DMS79 treated with DMSO at 0.1 percent for 48 hours (cell line): ENCODE measurements at regions not wholly inside any gene's neighbourhood (a gene's known extent, or its start where the extent isn't known, plus 50 kb on each side); places are given as distances from the start of the nearest gene placed in this dataset.
"Not testable (repeated sequence)": the region's sequence is repeated elsewhere in the genome, so short reads cannot be mapped to it uniquely, and the experiment has no call there.

Experiments used
- DNase-seq: peaks from one replicate; lab custom pipeline; 2025; lab: John Stamatoyannopoulos, UW

DNA sequence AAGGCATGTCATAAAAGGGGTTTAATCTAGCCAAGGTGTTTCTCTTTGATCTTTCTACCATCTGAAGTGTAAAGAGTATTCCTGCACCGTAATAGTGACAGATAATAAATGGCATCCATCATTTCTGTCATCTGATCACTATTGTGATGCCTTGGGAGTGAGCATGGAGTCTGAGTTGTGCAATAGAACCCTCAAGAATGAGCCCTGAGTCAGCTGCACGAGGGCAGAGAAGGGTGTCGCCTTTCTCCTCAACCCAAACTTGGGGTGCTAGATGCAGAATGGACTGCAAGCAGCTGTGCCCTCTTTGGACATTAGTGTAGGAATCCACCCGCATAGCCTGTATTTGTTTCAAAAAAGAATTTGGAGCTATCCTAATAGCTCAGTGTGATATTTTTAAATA lies 115.2 kb downstream of the ZNF37A start:
- no peak for DNase-seq

DNA sequence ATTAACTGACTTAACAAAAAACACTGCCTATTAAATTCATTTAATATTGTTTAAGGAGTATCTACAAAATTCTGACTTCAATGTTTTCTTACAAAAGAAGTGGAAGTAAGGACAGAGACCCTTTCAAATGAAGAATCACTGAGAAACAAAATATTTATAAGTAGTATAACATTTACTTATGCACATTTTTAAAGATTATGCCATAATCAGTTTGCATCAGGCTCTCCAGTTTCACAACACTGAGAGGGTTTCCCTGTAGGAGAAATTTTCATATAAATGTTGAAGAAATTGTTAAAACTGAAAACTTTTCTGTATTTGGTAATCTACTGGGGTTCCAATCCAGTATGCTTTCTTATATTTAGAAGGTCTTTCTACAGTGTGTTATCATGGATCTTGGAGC lies 115.6 kb downstream of the ZNF37A start:
- DNase-seq: not testable (repeated sequence)

DNA sequence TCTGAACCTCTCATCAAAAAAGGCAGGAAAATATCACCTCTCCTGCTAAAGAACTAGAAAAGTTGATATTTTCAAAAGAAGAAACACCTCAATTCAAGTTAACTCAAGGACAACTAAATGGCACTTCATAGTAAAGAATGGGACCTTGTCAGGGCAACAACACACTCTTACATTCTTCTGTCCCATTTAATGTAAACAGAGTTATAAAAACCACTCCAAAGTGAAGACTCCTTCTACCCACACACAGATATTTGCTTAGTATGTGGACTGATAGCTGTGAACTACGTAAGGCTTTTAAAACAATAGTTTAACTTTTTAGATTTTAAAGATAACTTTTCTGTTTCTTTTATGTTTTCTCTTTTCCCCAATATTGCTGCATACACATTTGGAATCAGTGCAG lies 118.3 kb downstream of the ZNF37A start:
- DNase-seq: no peak

DNA sequence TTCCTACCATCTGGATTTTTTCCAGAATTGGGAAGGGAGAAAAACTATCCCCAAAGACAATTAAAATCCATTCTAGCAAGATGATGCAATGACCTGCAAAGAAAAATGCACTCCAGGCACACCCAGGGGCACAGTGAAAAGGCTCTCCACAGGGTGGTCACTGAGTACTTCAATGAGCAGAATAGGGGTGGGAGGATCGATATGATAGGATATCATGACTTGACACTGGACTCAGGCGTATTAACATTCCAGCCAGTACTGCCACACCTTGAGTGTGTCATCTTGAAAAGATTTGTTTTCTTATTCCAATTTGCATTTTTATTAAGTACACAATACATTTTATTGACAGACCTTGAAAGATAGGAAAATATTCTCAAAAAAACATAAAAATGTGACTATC lies 132.2 kb downstream of the ZNF37A start:
- no peak for DNase-seq

DNA sequence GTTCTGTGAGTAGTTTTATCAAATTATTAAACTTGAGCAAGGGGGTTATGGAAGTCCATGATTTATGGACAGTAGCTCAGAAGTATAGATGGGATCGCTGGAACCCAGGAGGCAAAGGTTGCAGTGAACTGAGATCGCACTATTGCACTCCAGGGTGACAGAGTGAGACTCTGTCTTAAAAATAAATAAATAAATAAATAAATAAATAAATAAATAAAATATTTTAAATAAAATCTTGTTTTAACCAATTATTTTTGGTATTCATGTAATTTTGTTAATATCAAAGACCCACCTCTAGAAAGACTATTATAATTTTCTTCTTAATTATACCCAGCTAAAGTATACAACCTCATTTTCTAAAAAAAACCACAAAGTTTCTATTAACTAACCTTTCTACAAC lies 134.3 kb downstream of the ZNF37A start:
- no peak for DNase-seq

DNA sequence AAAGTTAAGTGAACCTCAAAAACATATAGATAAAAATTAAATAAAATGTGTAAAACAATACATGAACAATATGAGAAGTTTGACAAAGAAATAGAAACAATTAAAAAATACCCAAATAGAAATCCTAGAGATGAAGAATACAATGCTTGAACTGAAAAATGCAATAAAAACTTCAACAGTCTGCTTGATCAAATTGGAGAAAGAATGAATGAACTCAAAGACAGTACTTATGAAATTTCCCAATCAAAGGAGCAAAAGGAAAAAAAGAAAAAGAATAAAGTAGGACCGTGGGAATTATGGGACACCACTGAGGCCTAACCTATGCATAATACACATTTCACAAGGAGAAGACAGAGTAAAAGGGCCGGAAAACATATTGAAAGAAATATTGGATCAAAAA lies 144.3 kb downstream of the ZNF37A start:
- not testable (repeated sequence) for DNase-seq

DNA sequence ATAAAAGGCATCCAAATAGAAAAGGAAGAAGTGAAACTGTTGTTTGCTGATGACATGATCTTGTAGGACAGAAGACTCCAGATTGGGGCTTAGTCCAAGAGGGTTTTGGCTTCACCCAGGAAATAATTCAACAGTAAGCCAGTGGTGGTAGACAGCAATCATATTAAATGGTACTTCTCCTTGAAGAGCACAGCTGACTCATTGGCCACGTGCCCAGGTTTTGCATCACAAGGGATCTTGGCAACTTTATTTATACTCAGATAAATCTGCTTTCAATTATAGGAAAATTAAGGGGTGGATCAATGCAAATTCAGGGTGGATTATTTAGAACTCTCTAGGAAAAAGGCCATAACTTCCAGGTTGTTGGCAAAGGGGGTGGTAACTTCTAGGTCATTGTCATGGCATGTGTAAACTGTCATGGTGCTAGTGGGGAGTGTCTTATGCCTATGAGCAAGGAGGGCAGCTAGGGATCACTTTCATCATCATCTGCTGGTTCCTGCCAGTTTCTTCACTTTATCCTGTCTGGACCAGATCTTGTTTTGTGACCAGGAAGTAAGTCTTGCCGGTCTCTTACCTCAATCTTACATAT lies 148.0 kb downstream of the ZNF37A start:
- not testable (repeated sequence) for DNase-seq

DNA sequence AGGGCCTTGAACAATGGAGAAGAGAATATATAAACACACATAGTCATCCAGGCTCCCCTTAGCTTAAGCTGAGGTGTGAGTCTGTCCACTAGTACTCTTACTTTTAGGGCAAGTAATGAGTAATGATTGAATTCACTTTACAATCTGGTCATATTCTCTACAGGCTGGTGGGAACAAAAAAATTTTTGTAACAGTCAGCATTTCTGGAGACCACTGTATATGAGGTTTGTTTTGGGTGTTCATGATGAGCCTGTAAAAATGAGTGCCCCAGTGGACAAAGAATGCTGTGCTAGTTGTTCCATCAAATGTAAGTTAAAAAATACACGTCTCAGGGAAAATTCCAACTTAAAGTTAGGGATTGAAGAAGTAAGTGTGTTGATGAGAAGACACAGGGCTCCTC lies 154.0 kb downstream of the ZNF37A start:
- not testable (repeated sequence) for DNase-seq

DNA sequence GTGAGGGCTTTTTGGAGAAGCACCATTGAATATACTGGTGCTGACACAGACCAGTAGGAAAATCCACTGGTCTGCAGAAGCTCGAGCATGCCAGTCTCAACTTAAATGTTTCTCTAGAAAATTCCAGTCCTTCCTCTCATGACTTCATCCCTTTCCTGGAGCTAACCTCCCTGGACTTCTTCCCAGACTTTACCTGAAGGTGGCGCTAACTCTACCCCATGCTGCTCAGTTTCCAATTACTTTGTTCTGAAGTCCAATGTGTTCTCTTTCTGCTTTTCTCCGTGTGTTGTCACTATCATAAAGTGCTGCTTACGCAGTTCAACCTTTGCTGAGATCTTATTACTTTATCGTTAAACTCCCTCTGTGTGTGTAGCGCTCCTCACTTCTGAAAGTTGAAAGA lies 158.4 kb downstream of the ZNF37A start:
- not testable (repeated sequence) for DNase-seq

DNA sequence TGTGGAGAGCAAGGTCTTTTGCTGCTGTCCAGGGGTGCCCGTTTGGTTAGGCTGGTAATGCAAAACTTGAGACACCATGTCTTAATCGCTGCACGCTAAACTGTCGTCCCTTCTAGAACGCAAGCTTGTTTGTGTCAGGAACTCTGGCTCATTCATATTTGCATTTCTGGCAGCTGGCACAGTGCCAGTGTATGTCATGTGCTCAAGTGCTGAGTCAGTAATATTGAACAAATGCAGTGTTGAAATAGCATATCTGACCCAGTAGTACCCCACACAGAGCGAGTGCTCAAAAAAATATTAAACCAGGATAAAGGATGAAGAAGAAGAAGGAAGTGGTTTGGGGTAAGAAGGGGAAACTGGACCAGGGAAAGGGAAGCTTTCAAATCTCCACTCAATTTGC lies 173.4 kb downstream of the ZNF37A start:
- not testable (repeated sequence) for DNase-seq

DNA sequence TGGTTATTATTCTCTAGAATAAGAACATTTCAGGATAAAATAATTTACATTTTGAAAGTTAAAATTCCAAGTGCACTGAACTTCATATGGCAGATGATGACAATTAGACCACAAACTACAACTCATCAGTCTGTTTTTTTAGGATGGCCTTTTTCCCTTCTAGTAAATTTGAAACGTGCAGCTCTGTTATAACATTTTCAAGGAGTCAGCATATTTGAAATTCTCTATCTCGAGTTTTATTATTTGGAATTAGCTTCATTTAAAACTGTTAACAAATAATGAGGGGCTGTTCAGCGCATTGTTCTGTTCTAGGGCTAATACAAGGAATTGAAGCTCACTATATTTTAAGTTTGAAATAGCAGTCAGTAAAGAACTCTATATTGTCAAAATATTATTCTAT lies 176.9 kb downstream of the ZNF37A start:
- DNase-seq: not testable (repeated sequence)

DNA sequence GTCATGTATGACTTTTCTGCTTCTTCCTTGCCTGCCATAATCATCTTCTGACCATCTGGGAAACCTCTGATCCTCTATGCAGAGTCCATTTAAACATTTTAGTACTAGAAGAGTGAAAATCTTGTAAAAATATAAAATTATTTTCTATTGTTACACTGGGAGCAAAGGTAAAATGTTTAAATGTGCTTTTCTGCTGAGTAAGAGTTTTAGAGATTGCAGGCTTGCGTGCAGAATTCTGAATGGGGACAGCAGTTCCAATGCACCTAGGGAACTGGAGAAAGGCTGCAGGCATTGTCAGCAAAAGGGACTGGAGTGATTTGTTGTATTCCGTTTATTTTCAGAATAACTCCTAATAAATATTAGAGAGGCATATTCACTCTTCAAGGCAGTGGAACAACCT lies 180.7 kb downstream of the ZNF37A start:
- not testable (repeated sequence) for DNase-seq

DNA sequence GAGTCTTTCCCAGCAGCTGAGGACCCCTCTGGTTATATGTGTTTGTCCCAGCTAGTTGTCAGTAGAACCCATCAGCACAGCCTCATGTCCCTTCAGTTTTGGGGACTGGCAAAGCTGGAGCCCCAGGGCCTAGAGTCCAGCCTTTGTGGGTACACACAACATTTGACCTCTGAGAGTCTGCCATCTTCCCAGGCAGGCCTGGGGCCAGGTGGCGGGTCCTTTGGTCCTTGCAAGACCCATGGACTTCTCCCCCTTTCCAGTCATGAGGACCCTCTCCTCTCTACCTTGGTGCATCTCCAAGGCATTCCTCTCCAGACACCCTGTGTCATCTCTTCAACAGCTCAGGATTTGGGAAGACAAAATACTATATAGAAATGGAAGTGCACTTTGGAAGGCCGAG lies 198.4 kb downstream of the ZNF37A start:
- not testable (repeated sequence) for DNase-seq

DNA sequence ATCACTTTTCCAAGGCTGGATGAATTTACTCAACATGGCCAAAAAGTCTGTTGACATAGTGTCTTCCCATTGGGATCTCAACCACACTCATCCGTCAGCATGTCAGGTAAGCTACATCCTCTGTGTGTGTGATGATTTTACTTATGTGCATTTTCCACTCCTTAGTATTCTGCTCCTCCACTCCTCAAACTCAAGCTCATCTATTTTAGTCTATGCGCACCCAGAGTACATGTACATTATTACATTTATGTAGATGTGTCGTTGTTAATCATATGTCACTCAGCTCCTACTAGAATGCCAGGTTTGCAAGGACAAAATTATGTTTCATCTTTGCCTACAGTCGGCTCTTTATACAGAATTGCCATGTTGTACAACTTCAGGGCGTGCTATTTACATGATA lies 216.0 kb downstream of the ZNF37A start:
- not testable (repeated sequence) for DNase-seq

DNA sequence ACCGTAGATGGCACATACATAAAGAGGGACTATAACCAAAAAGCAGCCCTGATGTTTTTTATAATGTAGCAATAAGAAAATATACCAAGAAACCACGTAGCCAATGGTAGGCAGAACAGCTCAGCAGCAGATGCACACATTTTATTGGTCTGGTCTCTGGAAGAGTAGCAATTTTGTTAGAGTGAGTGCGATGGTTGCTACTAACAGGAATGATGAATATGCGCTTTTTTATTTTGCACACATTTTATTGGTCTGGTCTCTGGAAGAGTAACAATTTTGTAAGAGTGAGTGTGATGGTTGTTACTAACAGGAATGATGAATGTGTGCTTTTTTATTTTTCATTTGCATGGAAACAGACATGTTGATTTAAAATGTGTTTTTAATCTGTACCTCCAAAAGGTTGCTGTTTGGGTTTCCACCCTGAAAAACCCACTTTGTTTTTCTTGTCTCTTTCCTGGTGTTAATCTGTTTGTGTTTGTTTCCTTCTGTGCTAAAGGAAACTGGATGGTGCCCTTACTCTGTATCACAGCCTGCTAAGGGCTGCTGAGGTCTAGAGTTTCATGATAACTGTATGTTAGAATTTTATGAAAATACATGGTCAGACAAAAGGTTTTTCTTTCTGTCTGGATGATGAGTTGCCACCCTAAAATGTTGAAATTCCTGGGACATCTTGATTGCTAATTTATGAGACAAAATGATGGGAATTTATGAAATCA lies 221.1 kb downstream of the ZNF37A start:
- not testable (repeated sequence) for DNase-seq

DNA sequence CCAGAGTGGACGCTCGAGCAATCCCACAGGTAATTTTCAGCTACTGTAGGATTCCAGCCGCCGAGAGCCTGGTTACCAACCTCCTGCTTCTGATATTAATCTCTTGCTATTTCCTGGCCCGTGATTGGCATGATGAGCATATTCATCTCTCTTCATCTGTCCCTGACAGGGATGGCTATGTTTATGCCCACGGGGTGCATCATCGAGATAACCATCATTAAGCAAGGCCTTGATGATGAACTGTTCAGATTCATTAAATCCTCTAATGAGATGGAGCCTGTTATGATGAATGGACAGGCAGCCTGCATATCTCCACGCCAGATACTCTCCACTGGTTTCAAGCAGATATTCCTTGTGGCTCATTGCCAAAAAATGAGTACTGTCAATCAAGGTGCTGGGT lies 227.3 kb downstream of the ZNF37A start:
- DNase-seq: not testable (repeated sequence)

DNA sequence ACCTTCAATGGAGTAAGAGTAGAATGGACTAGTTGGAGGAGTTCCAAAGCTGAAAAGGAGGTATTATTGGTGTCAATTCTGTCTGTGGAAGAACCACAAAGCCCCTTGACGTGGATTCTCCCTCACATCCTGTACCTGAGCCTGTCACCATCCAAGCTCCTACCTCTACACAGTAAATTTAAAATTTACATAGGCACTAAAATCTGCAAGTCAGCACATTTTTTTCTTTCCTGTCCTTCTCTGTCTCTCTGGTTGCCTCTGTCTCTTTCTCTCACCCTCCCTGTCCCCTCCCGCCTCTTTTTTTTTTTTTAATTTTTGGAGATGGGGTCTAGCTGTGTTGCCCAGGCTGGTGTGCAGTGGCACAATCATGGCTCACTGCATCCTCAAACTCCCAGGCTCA lies 236.2 kb downstream of the ZNF37A start:
- DNase-seq: not testable (repeated sequence)

DNA sequence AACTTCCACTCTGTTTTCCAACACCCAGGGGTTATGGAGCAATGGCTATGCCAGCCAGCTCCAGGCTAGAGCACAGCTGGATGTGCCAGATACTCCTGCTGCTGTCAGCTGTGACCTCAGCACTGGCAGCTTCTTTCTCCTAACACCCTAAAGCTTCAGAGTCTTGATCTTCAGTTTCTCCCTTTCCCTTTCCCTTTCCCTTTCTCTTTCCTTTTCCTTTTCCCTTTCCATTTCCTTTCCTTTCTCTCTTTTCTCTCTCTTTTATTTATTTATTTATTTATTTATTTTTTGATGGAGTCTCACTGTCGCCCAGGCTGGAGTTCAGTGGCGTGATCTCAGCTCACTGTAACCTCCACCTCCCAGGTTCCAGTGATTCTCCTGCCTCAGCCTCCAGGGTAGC lies 237.0 kb downstream of the ZNF37A start:
- not testable (repeated sequence) for DNase-seq

DNA sequence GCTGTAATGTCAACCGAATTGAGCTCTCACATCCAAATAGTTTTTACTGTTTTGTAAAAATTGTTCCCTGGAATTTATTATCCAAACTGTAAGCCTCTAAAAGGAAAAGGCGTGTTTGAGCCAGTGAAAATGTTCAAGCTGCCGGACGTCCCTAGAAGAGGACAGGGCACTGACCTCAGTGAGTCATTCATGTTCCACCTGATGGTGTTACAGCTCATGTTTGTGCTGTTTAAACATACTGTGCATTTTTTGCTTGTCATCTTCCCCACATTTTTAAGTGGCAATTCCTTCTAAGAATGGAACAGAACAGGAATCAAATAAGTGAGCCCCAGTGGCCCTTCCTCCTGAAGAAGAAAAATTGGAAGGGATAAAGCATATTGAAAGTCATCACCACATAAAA lies 239.6 kb downstream of the ZNF37A start:
- DNase-seq: not testable (repeated sequence)

DNA sequence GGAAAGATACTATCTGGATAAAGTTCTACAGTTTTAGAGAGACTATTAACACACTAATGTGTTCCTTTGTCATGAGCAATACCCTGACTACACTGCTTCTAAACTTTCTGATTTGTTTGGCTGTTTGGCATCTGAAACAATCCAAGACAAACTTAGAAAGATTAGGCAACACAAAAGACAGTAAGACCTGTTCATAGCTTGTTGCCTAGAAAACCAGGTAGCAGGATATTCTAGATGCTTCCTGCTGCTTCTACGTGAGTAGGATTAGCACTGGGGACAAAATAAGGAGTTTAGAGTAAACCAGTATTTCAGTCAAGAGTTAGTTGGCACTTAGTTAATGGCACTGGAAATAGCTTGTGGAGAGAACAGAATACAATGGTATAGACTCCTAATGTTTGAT lies 256.5 kb downstream of the ZNF37A start:
- not testable (repeated sequence) for DNase-seq

DNA sequence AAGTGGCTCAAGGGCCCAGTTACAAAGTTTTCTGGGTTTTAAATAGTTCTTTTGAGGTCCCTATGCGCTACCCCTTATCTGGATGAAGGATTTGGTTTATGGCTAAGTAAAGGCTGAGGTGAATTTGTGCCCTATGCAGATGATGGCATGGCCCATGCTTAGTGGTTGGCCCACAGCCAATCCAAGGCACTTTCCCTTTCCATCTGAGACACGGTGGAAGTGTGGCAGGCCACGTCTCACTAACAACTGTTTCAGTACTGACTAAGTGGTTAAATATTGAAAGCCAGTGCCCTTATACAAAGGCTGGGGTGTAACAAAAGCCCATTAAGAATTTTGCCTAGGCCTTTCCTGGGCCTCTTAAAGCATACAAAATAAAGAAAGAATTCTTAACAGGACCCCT lies 260.3 kb downstream of the ZNF37A start:
- DNase-seq: not testable (repeated sequence)

DNA sequence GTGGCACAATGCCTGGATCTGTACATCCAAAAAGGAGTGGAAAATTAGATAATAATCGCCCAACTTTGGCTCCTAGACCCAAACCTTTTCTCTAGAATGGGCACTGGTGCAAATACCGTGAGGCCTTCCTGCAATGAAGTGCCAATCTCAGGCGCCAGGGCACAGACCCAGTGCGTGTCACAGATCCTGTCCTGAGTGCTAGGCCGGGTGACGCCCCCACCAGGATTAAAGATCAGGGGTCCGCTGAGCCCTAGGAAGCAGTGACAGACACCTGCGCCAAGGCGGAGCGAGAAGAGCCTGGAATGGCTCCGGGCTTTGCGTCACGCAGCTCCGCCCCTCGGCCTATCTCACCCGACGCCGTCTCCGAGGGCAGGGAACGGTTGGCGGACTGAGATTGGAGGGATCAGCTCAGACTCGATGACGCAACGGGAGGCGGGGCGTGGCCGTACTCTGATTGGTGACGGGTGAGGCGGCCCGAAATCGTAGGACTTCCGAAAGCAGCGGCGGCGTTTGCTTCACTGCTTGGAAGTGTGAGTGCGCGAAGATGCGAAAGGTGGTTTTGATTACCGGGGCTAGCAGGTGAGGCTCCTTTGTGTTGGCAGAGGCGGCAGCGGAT lies 261.9 kb downstream of the ZNF37A start:
- DNase-seq: peak; percentile 22

DNA sequence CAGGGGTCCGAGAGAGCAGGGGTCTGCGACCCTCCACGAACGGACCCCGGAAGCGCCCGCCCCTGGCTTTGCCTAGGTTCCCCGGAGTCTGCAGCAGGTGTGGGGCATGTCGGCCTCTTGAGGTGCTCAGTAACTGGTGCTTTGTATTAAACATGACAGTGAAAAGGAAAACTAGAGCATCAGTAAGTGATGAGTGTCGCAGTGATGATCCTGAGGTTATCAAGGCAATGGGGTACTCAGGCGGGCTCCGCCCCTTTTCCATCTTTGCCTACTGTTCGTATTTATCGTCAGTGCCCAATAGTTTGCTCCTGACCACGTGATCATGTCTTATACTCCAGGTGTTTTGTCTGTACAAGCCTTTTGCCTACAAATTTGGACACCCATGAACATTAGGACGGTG lies 262.4 kb downstream of the ZNF37A start:
- not testable (repeated sequence) for DNase-seq
